ENCODE measurements at regions not wholly inside any gene's neighbourhood (a gene's known extent, or its start where the extent isn't known, plus 50 kb on each side); places are given as distances from the start of the nearest gene placed in this dataset.

GRCh38 chr16:64749346-64749745 is 372.5 kb downstream of the CDH11 start:
- DNase-seq: no peak
- Mint-ChIP-seq H3K4me3 (no peak overlapping the region), H3K9me3 (peaks cover 2 to 30% (median 16%) of the 10 kb centered on the region in 8 donors), H3K27ac (no peak overlapping the region), H3K27me3 (no peaks in the 10 kb centered on the region), H3K36me3 (peaks cover 0 to 2% of the 10 kb centered on the region in 2 donors), H3K4me1 (no peaks in the 10 kb centered on the region)
- intact Hi-C loops (cut with micrococcal nuclease): no loop called here
- POLR2A ChIA-PET (ENCODE audit: partially characterized antibody): no interaction called here
- CTCF ChIA-PET (ENCODE audit: partially characterized antibody): no interaction called here
- H3K9me3 ChIP-seq (ENCODE audit: control insufficient read depth in 1 of 2, low read length in 2 of 2): peaks cover 0 to 7% of the 10 kb centered on the region in 2 donors
- no peaks in the 10 kb centered on the region for H3K36me3 ChIP-seq (ENCODE audit: insufficient read depth, low read length)
- no peaks in the 10 kb centered on the region for H3K27me3 ChIP-seq (ENCODE audit: insufficient read depth, low read length)
- no peak overlapping the region for H3K4me3 ChIP-seq (ENCODE audit: low read length in 2 of 2)
- H3K27ac ChIP-seq (ENCODE audit: low read depth, low read length): no peak overlapping the region
- no peaks in the 10 kb centered on the region for H3K4me1 ChIP-seq (ENCODE audit: insufficient read depth, low read length)

DNA sequence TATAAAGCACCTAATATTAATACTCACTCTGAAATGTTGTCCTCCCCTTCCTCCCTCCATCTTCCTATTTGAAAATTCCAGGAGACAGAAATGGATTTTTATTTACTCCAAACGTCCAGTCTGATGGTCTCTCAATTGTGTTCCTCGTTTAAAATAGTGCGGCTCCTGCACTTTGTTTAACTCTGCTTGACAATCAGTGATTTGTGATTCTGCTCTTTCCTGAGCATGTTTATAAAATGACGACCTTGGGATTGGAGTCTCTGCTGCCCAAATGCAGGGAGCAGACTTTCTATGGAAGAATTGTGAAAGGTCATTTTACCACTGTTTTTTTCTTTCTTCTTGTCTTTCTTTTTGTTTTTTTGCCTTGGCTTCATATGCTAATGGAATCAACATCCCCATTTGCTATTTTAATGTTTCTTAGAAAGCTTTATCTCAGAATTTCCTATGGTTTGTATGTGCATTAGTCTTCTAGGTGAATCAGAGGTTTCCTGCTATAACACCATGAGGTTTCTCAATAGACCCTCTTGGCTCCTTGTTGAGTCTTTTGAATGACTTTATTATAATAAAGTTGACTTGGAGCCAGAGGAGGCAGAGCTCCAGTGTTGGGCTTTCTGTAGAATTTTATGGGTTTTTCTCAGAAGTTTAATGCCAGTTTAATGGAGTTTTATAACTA is 376.5 kb downstream of the CDH11 start:
- H3K9me3 ChIP-seq (ENCODE audit: control insufficient read depth in 1 of 2, low read length in 2 of 2): peaks cover 0 to 2% of the 10 kb centered on the region in 2 donors
- H3K27me3 ChIP-seq (ENCODE audit: insufficient read depth, low read length): no peaks in the 10 kb centered on the region
- no peaks in the 10 kb centered on the region for H3K36me3 Mint-ChIP-seq
- no peak overlapping the region for H3K4me3 ChIP-seq (ENCODE audit: low read length in 2 of 2)
- H3K4me1 Mint-ChIP-seq: no peaks in the 10 kb centered on the region
- no peak overlapping the region for H3K27ac ChIP-seq (ENCODE audit: low read depth, low read length)
- H3K9me3 Mint-ChIP-seq: peaks cover 0 to 48% (median 22%) of the 10 kb centered on the region in 8 donors
- POLR2A ChIA-PET (ENCODE audit: partially characterized antibody): no interaction called here
- no peak overlapping the region for H3K4me3 Mint-ChIP-seq
- H3K36me3 ChIP-seq (ENCODE audit: insufficient read depth, low read length): no peaks in the 10 kb centered on the region
- CTCF ChIA-PET (ENCODE audit: partially characterized antibody): no interaction called here
- intact Hi-C loops (cut with micrococcal nuclease): no loop called here
- H3K27me3 Mint-ChIP-seq: no peaks in the 10 kb centered on the region
- no peak for DNase-seq
- no peak overlapping the region for H3K27ac Mint-ChIP-seq
- no peaks in the 10 kb centered on the region for H3K4me1 ChIP-seq (ENCODE audit: insufficient read depth, low read length)

- no peaks in the 10 kb centered on the region for H3K27me3 ChIP-seq (ENCODE audit: insufficient read depth, low read length)
- H3K4me3 ChIP-seq (ENCODE audit: low read length in 2 of 2): no peak overlapping the region
- no peaks in the 10 kb centered on the region for H3K4me1 ChIP-seq (ENCODE audit: insufficient read depth, low read length)
- DNase-seq: no peak
- H3K9me3 Mint-ChIP-seq: peaks cover 0 to 43% (median 20%) of the 10 kb centered on the region in 8 donors
- H3K27ac ChIP-seq (ENCODE audit: low read depth, low read length): no peak overlapping the region
- H3K27me3 Mint-ChIP-seq: no peaks in the 10 kb centered on the region
- H3K9me3 ChIP-seq (ENCODE audit: control insufficient read depth in 1 of 2, low read length in 2 of 2): peaks cover 0 to 2% of the 10 kb centered on the region in 2 donors
- ChIA-PET CTCF (ENCODE audit: partially characterized antibody) (no interaction called here), POLR2A (ENCODE audit: partially characterized antibody) (no interaction called here)
- intact Hi-C loops (cut with micrococcal nuclease): no loop called here
- H3K4me1 Mint-ChIP-seq: no peaks in the 10 kb centered on the region
- H3K27ac Mint-ChIP-seq: no peak overlapping the region
- H3K36me3 ChIP-seq (ENCODE audit: insufficient read depth, low read length): no peaks in the 10 kb centered on the region
- H3K36me3 Mint-ChIP-seq: no peaks in the 10 kb centered on the region
- H3K4me3 Mint-ChIP-seq: no peak overlapping the region
These were observed 379.2 kb downstream of the CDH11 start for GRCh38 chr16:64742455-64743223.

DNA sequence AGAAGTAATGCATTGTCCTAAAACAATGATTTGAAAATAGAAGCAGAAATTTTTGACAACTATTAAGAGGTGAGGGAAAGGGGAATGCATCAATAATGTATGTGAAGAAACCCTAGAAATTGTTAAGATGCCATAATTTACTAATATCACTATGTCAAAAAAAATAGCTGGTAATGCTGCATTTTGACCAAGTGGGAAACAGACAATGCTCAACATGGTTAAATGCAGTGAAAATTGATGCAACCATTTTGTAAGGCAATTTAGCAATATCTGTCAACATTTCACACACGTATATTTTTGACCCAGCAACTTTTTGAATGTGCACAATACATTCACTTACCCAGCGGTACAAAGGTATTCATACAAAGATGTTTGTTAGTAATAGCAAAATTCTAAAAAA is 381.6 kb downstream of the CDH11 start:
- H3K4me1 ChIP-seq (ENCODE audit: insufficient read depth, low read length): no peaks in the 10 kb centered on the region
- intact Hi-C loops (cut with micrococcal nuclease): no loop called here

GRCh38 chr16:64738321-64738960 is 383.4 kb downstream of the CDH11 start:
- POLR2A ChIA-PET (ENCODE audit: partially characterized antibody): no interaction called here
- intact Hi-C loops (cut with micrococcal nuclease): no loop called here

More for the DNA sequence above, 381.6 kb downstream of the CDH11 start:
- no peak overlapping the region for H3K4me3 Mint-ChIP-seq
- H3K36me3 Mint-ChIP-seq: no peaks in the 10 kb centered on the region
- H3K4me1 Mint-ChIP-seq: no peaks in the 10 kb centered on the region
- Histone ChIP-seq H3K9me3 (ENCODE audit: control insufficient read depth in 1 of 2, low read length in 2 of 2) (peaks cover 0 to 2% of the 10 kb centered on the region in 2 donors), H3K36me3 (ENCODE audit: insufficient read depth, low read length) (no peaks in the 10 kb centered on the region), H3K27ac (ENCODE audit: low read depth, low read length) (no peak overlapping the region), H3K4me3 (ENCODE audit: low read length in 2 of 2) (no peak overlapping the region), H3K27me3 (ENCODE audit: insufficient read depth, low read length) (no peaks in the 10 kb centered on the region)
- CTCF ChIA-PET (ENCODE audit: partially characterized antibody): no interaction called here
- H3K9me3 Mint-ChIP-seq: peaks cover 3 to 42% (median 20%) of the 10 kb centered on the region in 8 donors
- H3K27ac Mint-ChIP-seq: no peak overlapping the region
- no peaks in the 10 kb centered on the region for H3K27me3 Mint-ChIP-seq
- DNase-seq: no peak
- POLR2A ChIA-PET (ENCODE audit: partially characterized antibody): no interaction called here

GRCh38 chr16:64736857-64737256 is 385.0 kb downstream of the CDH11 start:
- no peaks in the 10 kb centered on the region for H3K4me1 Mint-ChIP-seq
- CTCF ChIA-PET (ENCODE audit: partially characterized antibody): no interaction called here
- Histone ChIP-seq H3K9me3 (ENCODE audit: control insufficient read depth in 1 of 2, low read length in 2 of 2) (no peaks in the 10 kb centered on the region), H3K36me3 (ENCODE audit: insufficient read depth, low read length) (no peaks in the 10 kb centered on the region), H3K27me3 (ENCODE audit: insufficient read depth, low read length) (no peaks in the 10 kb centered on the region), H3K4me1 (ENCODE audit: insufficient read depth, low read length) (no peaks in the 10 kb centered on the region), H3K4me3 (ENCODE audit: low read length in 2 of 2) (no peak overlapping the region), H3K27ac (ENCODE audit: low read depth, low read length) (no peak overlapping the region)
- intact Hi-C loops (cut with micrococcal nuclease): no loop called here
- no peaks in the 10 kb centered on the region for H3K27me3 Mint-ChIP-seq
- H3K4me3 Mint-ChIP-seq: no peak overlapping the region
- no peaks in the 10 kb centered on the region for H3K36me3 Mint-ChIP-seq
- H3K9me3 Mint-ChIP-seq: peaks cover 3 to 41% (median 23%) of the 10 kb centered on the region in 8 donors
- no peak for DNase-seq
- no peak overlapping the region for H3K27ac Mint-ChIP-seq
- POLR2A ChIA-PET (ENCODE audit: partially characterized antibody): no interaction called here

More at GRCh38 chr16:64738321-64738960, 383.4 kb downstream of the CDH11 start:
- no peak overlapping the region for H3K4me3 ChIP-seq (ENCODE audit: low read length in 2 of 2)
- no peaks in the 10 kb centered on the region for H3K9me3 ChIP-seq (ENCODE audit: control insufficient read depth in 1 of 2, low read length in 2 of 2)
- no peaks in the 10 kb centered on the region for H3K27me3 Mint-ChIP-seq
- no peaks in the 10 kb centered on the region for H3K36me3 ChIP-seq (ENCODE audit: insufficient read depth, low read length)
- DNase-seq: no peak
- no peak overlapping the region for H3K27ac ChIP-seq (ENCODE audit: low read depth, low read length)
- no peaks in the 10 kb centered on the region for H3K27me3 ChIP-seq (ENCODE audit: insufficient read depth, low read length)
- H3K36me3 Mint-ChIP-seq: no peaks in the 10 kb centered on the region
- H3K4me1 Mint-ChIP-seq: no peaks in the 10 kb centered on the region
- no peak overlapping the region for H3K4me3 Mint-ChIP-seq
- H3K27ac Mint-ChIP-seq: no peak overlapping the region
- H3K4me1 ChIP-seq (ENCODE audit: insufficient read depth, low read length): no peaks in the 10 kb centered on the region
- CTCF ChIA-PET (ENCODE audit: partially characterized antibody): no interaction called here
- H3K9me3 Mint-ChIP-seq: peaks cover 3 to 35% (median 17%) of the 10 kb centered on the region in 8 donors

DNA sequence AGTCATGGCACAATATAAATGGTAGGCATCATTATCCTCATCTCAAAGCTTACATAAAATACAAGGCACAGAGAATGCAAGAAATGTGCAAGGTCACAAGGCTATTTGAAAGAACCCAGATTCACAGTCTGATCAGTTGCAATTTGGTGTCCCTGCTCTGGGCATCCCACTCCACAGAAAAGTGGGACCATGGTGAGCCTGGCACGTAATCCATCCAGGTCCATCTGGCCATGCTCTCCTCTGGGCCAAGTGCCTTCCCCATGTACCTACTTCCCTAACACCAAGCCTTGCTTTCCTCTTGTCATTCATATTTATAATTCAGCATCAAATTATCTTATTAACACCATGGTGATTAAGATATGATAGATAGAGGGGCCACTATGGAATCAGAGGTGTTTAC is 390.0 kb downstream of the CDH11 start:
- intact Hi-C loops (cut with micrococcal nuclease): no loop called here
- no peaks in the 10 kb centered on the region for H3K27me3 ChIP-seq (ENCODE audit: insufficient read depth, low read length)
- no peak overlapping the region for H3K4me3 ChIP-seq (ENCODE audit: low read length in 2 of 2)
- no peaks in the 10 kb centered on the region for H3K27me3 Mint-ChIP-seq
- peaks cover 3 to 39% (median 20%) of the 10 kb centered on the region in 8 donors for H3K9me3 Mint-ChIP-seq
- no peaks in the 10 kb centered on the region for H3K36me3 Mint-ChIP-seq
- no peak overlapping the region for H3K27ac Mint-ChIP-seq
- DNase-seq: no peak
- H3K36me3 ChIP-seq (ENCODE audit: insufficient read depth, low read length): no peaks in the 10 kb centered on the region
- H3K4me1 Mint-ChIP-seq: no peaks in the 10 kb centered on the region
- no peak overlapping the region for H3K27ac ChIP-seq (ENCODE audit: low read depth, low read length)
- ChIA-PET POLR2A (ENCODE audit: partially characterized antibody) (no interaction called here), CTCF (ENCODE audit: partially characterized antibody) (no interaction called here)
- H3K4me1 ChIP-seq (ENCODE audit: insufficient read depth, low read length): no peaks in the 10 kb centered on the region
- no peaks in the 10 kb centered on the region for H3K9me3 ChIP-seq (ENCODE audit: control insufficient read depth in 1 of 2, low read length in 2 of 2)
- no peak overlapping the region for H3K4me3 Mint-ChIP-seq
